GM21367 (cell line): ENCODE measurements at regions not wholly inside any gene's neighbourhood (a gene's known extent, or its start where the extent isn't known, plus 50 kb on each side); places are given as distances from the start of the nearest gene placed in this dataset.

Experiments used
- ATAC-seq: cut with Tn5 transposase; IDR thresholded peaks from one replicate; pipeline ENCODE4 v1.9.1; 2021; ENCODE audit not compliant: unreplicated experiment

- ATAC-seq = no peak
Observed at GRCh38 chr1:25038699-25039098, 108.6 kb upstream of the RUNX3 start.

GRCh38 chr1:25037174-25038074 lies 107.3 kb upstream of the RUNX3 start:
- no peak for ATAC-seq

GRCh38 chr1:25036117-25036546 lies 106.1 kb upstream of the RUNX3 start:
- no peak for ATAC-seq

GRCh38 chr1:25035523-25036116 lies 105.5 kb upstream of the RUNX3 start:
- no peak for ATAC-seq

GRCh38 chr1:25034736-25035522 lies 104.9 kb upstream of the RUNX3 start:
- no peak for ATAC-seq

GRCh38 chr1:25033828-25034705 lies 104.0 kb upstream of the RUNX3 start:
- no peak for ATAC-seq

- ATAC-seq = no peak
Observed at GRCh38 chr1:25033030-25033827, 103.2 kb upstream of the RUNX3 start.

GRCh38 chr1:25031966-25032667 lies 102.0 kb upstream of the RUNX3 start:
- ATAC-seq = peak; percentile 33

GRCh38 chr1:25031601-25031965 lies 101.5 kb upstream of the RUNX3 start:
- ATAC-seq = peak; percentile 2

- ATAC-seq = peak; percentile 37
Observed at GRCh38 chr1:25030674-25031589, 100.9 kb upstream of the RUNX3 start.

- ATAC-seq = no peak
Observed at GRCh38 chr1:25030012-25030411, 99.9 kb upstream of the RUNX3 start.

GRCh38 chr1:25028907-25029599 lies 99.0 kb upstream of the RUNX3 start:
- no peak for ATAC-seq

- ATAC-seq = no peak
Observed at GRCh38 chr1:25028587-25028906, 98.5 kb upstream of the RUNX3 start.

GRCh38 chr1:25027822-25028586 lies 97.9 kb upstream of the RUNX3 start:
- ATAC-seq = no peak

- ATAC-seq = no peak
Observed at GRCh38 chr1:25026730-25027450, 96.8 kb upstream of the RUNX3 start.

- ATAC-seq = no peak
Observed at GRCh38 chr1:25026304-25026703, 96.2 kb upstream of the RUNX3 start.
